K562 (cell line): ENCODE measurements at regions not wholly inside any gene's neighbourhood (a gene's known extent, or its start where the extent isn't known, plus 50 kb on each side); places are given as distances from the start of the nearest gene placed in this dataset.

Experiments used
- ATF6 ChIP-seq: sonication (generic); formaldehyde crosslinking; IDR thresholded peaks from 2 replicates; pipeline ENCODE4 v1.4.0; 2020; ENCODE audit warnings: mild to moderate bottlenecking, missing genetic modification reagents
- ATF7 ChIP-seq: fragments of 450-650 bp; IDR thresholded peaks from 2 replicates; pipeline ENCODE4 v1.7.1; 2014; ENCODE audit warnings: mild to moderate bottlenecking, moderate library complexity
- EP300 ChIP-seq: IDR thresholded peaks from 2 replicates; pipeline ENCODE4 v1.6.1; 2012; ENCODE audit warnings: low read length, improper control_type of control experiment
- JUND ChIP-seq, 2 experiments: IDR thresholded peaks; 2 replicates in 1 of 2; 3 replicates in 1 of 2; pipeline ENCODE4 v1.6.1; 2011; ENCODE audit warnings: borderline replicate concordance in 2 of 2, low read depth in 2 of 2, low read length in 2 of 2, improper control_type of control experiment in 1 of 2, missing biosample characterization in 1 of 2, missing genetic modification characterization in 1 of 2, missing genetic modification reagents in 1 of 2
- PRPF4 ChIP-seq: fragments of 200-400 bp; formaldehyde crosslinking; IDR thresholded peaks from one replicate; pipeline ENCODE4 v1.6.1; 2017; ENCODE audit warnings: low read length, low read depth, mild to moderate bottlenecking; ENCODE audit not compliant: insufficient read depth, poor library complexity, severe bottlenecking
- SPI1 ChIP-seq: IDR thresholded peaks from 2 replicates; pipeline ENCODE4 v1.6.1; 2011; ENCODE audit warnings: low read depth, low read length, control low read depth, borderline replicate concordance

DNA sequence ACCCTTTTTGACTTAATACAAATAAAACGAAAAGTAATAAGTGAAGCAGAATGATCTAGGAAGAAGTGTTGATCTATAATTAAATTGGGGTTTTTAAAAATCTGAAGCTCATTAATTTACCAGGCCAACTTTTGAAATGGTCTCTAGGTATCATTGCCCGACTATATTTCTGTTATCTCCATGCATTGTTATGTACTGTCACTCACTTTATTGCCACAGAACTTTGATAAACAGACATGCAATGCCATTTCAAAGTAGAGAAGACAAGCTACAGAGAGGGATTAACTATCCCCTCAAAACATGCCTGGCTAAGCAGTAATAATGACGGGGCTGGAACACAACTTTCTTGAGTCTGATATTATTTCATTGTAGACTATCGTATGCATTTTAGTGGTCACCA is 147.6 kb upstream of the ITGA4 start:
- TF ChIP-seq ATF7 (no peak), EP300 (no peak), JUND (IDR thresholded peaks at IDR 0.05; ENCODE audit: borderline replicate concordance, low read depth, low read length) (no peak), JUND (tag; IDR thresholded peaks at IDR 0.05; ENCODE audit: borderline replicate concordance, low read depth, low read length) (no peak), PRPF4 (no peak), SPI1 (no peak), ATF6 (CRISPR knock-in tag) (no peak)
